Epithelial cell of proximal tubule (primary cell): ENCODE measurements at regions not wholly inside any gene's neighbourhood (a gene's known extent, or its start where the extent isn't known, plus 50 kb on each side); places are given as distances from the start of the nearest gene placed in this dataset.

Source experiments
- DNase-seq: peaks from one replicate; pipeline ENCODE4 v3.0.0-alpha.2; 2011; ENCODE audit warnings: low read depth
- H3K4me3 ChIP-seq: 2 replicates; pipeline ENCODE4 v1.5.1; 2011; ENCODE audit warnings: low read depth, mild to moderate bottlenecking, low read length
- TF ChIP-seq, protein P1 (sequence below): conservative IDR thresholded peaks from 2 replicates; pipeline ENCODE4 v1.5.1; 2012; ENCODE audit warnings: low read depth, mild to moderate bottlenecking, low read length

GRCh38 chr6:94736236-94736635, 841.1 kb upstream of the MANEA start:
- no peak for DNase-seq
- no peak overlapping the region for H3K4me3 ChIP-seq
- TF ChIP-seq, protein P1, sequence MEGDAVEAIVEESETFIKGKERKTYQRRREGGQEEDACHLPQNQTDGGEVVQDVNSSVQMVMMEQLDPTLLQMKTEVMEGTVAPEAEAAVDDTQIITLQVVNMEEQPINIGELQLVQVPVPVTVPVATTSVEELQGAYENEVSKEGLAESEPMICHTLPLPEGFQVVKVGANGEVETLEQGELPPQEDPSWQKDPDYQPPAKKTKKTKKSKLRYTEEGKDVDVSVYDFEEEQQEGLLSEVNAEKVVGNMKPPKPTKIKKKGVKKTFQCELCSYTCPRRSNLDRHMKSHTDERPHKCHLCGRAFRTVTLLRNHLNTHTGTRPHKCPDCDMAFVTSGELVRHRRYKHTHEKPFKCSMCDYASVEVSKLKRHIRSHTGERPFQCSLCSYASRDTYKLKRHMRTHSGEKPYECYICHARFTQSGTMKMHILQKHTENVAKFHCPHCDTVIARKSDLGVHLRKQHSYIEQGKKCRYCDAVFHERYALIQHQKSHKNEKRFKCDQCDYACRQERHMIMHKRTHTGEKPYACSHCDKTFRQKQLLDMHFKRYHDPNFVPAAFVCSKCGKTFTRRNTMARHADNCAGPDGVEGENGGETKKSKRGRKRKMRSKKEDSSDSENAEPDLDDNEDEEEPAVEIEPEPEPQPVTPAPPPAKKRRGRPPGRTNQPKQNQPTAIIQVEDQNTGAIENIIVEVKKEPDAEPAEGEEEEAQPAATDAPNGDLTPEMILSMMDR: no peak

- TF ChIP-seq, protein P1: no peak
- DNase-seq: no peak
- H3K4me3 ChIP-seq: no peak overlapping the region
Measured at GRCh38 chr6:94735270-94735669, 842.1 kb upstream of the MANEA start.

- no peak overlapping the region for H3K4me3 ChIP-seq
- TF ChIP-seq, protein P1: no peak
- DNase-seq: no peak
Measured at GRCh38 chr6:94734751-94735150, 842.6 kb upstream of the MANEA start.

DNA sequence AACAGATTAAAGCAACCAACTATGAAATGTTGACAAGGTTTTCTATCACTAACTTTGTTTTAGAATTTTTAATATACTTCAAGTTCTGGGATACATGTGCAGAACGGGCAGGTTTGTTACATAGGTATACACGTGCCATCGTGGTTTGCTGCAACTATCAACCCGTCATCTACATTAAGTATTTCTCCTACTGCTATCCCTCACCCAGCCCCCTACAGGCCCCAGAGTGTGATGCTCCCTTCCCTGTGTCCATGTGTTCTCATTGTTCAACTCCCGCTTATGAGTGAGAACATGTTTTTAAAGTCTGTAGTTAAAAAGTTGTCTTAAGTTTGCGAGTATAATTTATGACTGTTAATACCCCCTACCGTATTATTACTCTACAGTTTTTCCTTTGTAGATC, 844.3 kb upstream of the MANEA start:
- TF ChIP-seq, protein P1: no peak
- H3K4me3 ChIP-seq: no peak overlapping the region
- DNase-seq: no peak

GRCh38 chr6:94727710-94728109, 849.6 kb upstream of the MANEA start:
- TF ChIP-seq, protein P1: no peak
- no peak overlapping the region for H3K4me3 ChIP-seq
- no peak for DNase-seq

GRCh38 chr6:94721459-94721858, 855.9 kb upstream of the MANEA start:
- no peak overlapping the region for H3K4me3 ChIP-seq
- no peak for DNase-seq
- TF ChIP-seq, protein P1: no peak

GRCh38 chr6:94713446-94713845, 863.9 kb upstream of the MANEA start:
- TF ChIP-seq, protein P1: no peak
- no peak for DNase-seq
- no peak overlapping the region for H3K4me3 ChIP-seq
